B cell (primary cell): ENCODE measurements at regions not wholly inside any gene's neighbourhood (a gene's known extent, or its start where the extent isn't known, plus 50 kb on each side); places are given as distances from the start of the nearest gene placed in this dataset.

ENCODE experiments used
- EZH2 ChIP-seq: IDR thresholded peaks from 2 replicates; pipeline ENCODE4 v1.6.1; 2012; ENCODE audit warnings: borderline replicate concordance, low read depth, mild to moderate bottlenecking, moderate library complexity, low read length; ENCODE audit not compliant: insufficient read depth, poor library complexity, severe bottlenecking
- TF ChIP-seq, protein P1 (sequence below): fragments of 200-600 bp; IDR thresholded peaks from one replicate; pipeline ENCODE4 v1.8.0; 2022; ENCODE audit warnings: antibody characterized with exemption, mild to moderate bottlenecking

DNA sequence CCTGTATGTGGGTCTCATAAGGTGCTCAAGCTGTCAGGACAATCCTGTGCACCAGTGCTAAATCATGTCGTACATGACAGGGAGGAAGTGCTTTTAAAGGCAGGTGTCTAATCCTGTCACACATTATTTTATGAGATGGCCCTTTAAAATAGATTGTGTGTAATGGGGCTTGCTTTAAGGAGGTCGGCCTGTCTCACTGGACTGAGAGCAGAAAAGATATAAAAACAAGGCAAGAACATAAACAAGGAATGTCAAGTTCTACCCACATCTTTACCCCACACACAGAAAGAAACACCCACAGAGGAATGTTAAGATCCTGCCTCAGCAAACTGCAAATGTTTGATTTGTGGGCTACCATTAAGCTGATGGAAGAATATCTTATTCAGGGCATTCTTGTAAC lies 279.0 kb downstream of the FOXA2 start:
- TF ChIP-seq EZH2, result no peak
- TF ChIP-seq, protein P1, sequence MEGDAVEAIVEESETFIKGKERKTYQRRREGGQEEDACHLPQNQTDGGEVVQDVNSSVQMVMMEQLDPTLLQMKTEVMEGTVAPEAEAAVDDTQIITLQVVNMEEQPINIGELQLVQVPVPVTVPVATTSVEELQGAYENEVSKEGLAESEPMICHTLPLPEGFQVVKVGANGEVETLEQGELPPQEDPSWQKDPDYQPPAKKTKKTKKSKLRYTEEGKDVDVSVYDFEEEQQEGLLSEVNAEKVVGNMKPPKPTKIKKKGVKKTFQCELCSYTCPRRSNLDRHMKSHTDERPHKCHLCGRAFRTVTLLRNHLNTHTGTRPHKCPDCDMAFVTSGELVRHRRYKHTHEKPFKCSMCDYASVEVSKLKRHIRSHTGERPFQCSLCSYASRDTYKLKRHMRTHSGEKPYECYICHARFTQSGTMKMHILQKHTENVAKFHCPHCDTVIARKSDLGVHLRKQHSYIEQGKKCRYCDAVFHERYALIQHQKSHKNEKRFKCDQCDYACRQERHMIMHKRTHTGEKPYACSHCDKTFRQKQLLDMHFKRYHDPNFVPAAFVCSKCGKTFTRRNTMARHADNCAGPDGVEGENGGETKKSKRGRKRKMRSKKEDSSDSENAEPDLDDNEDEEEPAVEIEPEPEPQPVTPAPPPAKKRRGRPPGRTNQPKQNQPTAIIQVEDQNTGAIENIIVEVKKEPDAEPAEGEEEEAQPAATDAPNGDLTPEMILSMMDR, result no peak
